Vagina (tissue), 2 donors: ENCODE measurements at regions not wholly inside any gene's neighbourhood (a gene's known extent, or its start where the extent isn't known, plus 50 kb on each side); places are given as distances from the start of the nearest gene placed in this dataset.

Experiments
- DNase-seq, 2 donors: peaks; one replicate each; pipeline ENCODE4 v3.0.0-alpha.2; 2017; ENCODE audit errors: extremely low spot score in 2 of 2
- H3K27ac ChIP-seq: fragments of 200-600 bp; sonication (generic); one replicate; pipeline ENCODE4 v1.5.1; 2019
- H3K27me3 ChIP-seq: fragments of 200-600 bp; sonication (generic); one replicate; pipeline ENCODE4 v1.5.1; 2019
- H3K36me3 ChIP-seq, 2 donors: fragments of 200-600 bp; sonication (generic); one replicate each; pipeline ENCODE4 v1.5.1; 2017 to 2019
- H3K4me1 ChIP-seq: fragments of 200-600 bp; sonication (generic); one replicate; pipeline ENCODE4 v1.5.1; 2019
- H3K4me3 ChIP-seq, 2 donors: fragments of 200-600 bp; sonication (generic); 1 replicate in 1 of 2; 2 replicates in 1 of 2; pipeline ENCODE4 v1.5.1; 2016 to 2019
- H3K9me3 ChIP-seq: fragments of 200-600 bp; sonication (generic); one replicate; pipeline ENCODE4 v1.5.1; 2019
- CTCF ChIP-seq, 3 experiments: fragments of 450-650 bp in 2 of 3; fragments of 200-600 bp in 1 of 3; sonication (generic) in 1 of 3; IDR thresholded peaks; one replicate each; pipeline ENCODE4 v1.5.1; 2017 to 2019; ENCODE audit warnings: antibody characterized with exemption in 3 of 3, mild to moderate bottlenecking in 2 of 3, moderate library complexity in 2 of 3
- POLR2A ChIP-seq, 2 donors: fragments of 450-650 bp; IDR thresholded peaks; one replicate each; pipeline ENCODE4 v1.6.1; 2017; ENCODE audit warnings: antibody characterized with exemption in 2 of 2, mild to moderate bottlenecking in 2 of 2, moderate library complexity in 2 of 2
- POLR2AphosphoS5 ChIP-seq, 2 donors: sonication (generic); formaldehyde crosslinking; IDR thresholded peaks; one replicate each; pipeline ENCODE4 v1.9.0; 2017; ENCODE audit warnings: antibody characterized with exemption in 2 of 2, mild to moderate bottlenecking in 2 of 2, low read depth in 1 of 2; ENCODE audit not compliant: insufficient read depth in 1 of 2
- intact Hi-C: fragments of 100-400 bp; cut with DNase I; formaldehyde crosslinking; loops from one replicate; pipeline ENCODE4 v1.15.1; 2023

GRCh38 chr5:173710528-173710927 lies 94.1 kb upstream of the BOD1 start:
- no peak for TF ChIP-seq POLR2A (IDR thresholded peaks at IDR 0.05)
- TF ChIP-seq CTCF (IDR thresholded peaks at IDR 0.05), result no peak
- no peak for TF ChIP-seq POLR2AphosphoS5 (IDR thresholded peaks at IDR 0.05; ENCODE audit: insufficient read depth in 1 of 2, low read depth in 1 of 2)
- intact Hi-C loops, result no loop called here
- DNase-seq, result no peak

GRCh38 chr5:173711466-173711865 lies 95.0 kb upstream of the BOD1 start:
- no peak for DNase-seq

More at GRCh38 chr5:173710528-173710927, 94.1 kb upstream of the BOD1 start:
- Histone ChIP-seq H3K27me3 (no peaks in the 10 kb centered on the region), H3K9me3 (no peaks in the 10 kb centered on the region), H3K4me1 (no peaks in the 10 kb centered on the region), H3K36me3 (no peaks in the 10 kb centered on the region), H3K4me3 (no peak overlapping the region), H3K27ac (no peak overlapping the region)

GRCh38 chr5:173712609-173713175 lies 96.2 kb upstream of the BOD1 start:
- DNase-seq, result no peak
- no peaks in the 10 kb centered on the region for H3K27me3 ChIP-seq
- TF ChIP-seq CTCF (IDR thresholded peaks at IDR 0.05) (no peak), POLR2AphosphoS5 (IDR thresholded peaks at IDR 0.05; ENCODE audit: insufficient read depth in 1 of 2, low read depth in 1 of 2) (no peak), POLR2A (IDR thresholded peaks at IDR 0.05) (no peak)

More at GRCh38 chr5:173711466-173711865, 95.0 kb upstream of the BOD1 start:
- H3K9me3 ChIP-seq, result no peaks in the 10 kb centered on the region
- H3K36me3 ChIP-seq, result no peaks in the 10 kb centered on the region
- no peak overlapping the region for H3K4me3 ChIP-seq
- intact Hi-C loops, result no loop called here
- no peaks in the 10 kb centered on the region for H3K27me3 ChIP-seq
- no peaks in the 10 kb centered on the region for H3K4me1 ChIP-seq
- no peak overlapping the region for H3K27ac ChIP-seq
- TF ChIP-seq CTCF (IDR thresholded peaks at IDR 0.05) (no peak), POLR2A (IDR thresholded peaks at IDR 0.05) (no peak), POLR2AphosphoS5 (IDR thresholded peaks at IDR 0.05; ENCODE audit: insufficient read depth in 1 of 2, low read depth in 1 of 2) (no peak)

GRCh38 chr5:173714551-173715428 lies 98.3 kb upstream of the BOD1 start:
- H3K27me3 ChIP-seq, result no peaks in the 10 kb centered on the region
- DNase-seq, result no peak
- H3K36me3 ChIP-seq, result no peaks in the 10 kb centered on the region
- H3K9me3 ChIP-seq, result no peaks in the 10 kb centered on the region
- no peaks in the 10 kb centered on the region for H3K4me1 ChIP-seq
- no peak overlapping the region for H3K27ac ChIP-seq
- TF ChIP-seq POLR2A (IDR thresholded peaks at IDR 0.05) (no peak), CTCF (IDR thresholded peaks at IDR 0.05) (no peak)
- intact Hi-C loops, result no loop called here
- H3K4me3 ChIP-seq, result no peak overlapping the region

More at GRCh38 chr5:173712609-173713175, 96.2 kb upstream of the BOD1 start:
- Histone ChIP-seq H3K4me1 (no peaks in the 10 kb centered on the region), H3K36me3 (no peaks in the 10 kb centered on the region), H3K9me3 (no peaks in the 10 kb centered on the region), H3K27ac (no peak overlapping the region), H3K4me3 (no peak overlapping the region)
- intact Hi-C loops, result no loop called here

GRCh38 chr5:173715607-173716006 lies 99.2 kb upstream of the BOD1 start:
- H3K4me1 ChIP-seq, result no peaks in the 10 kb centered on the region
- no peaks in the 10 kb centered on the region for H3K27me3 ChIP-seq
- no peaks in the 10 kb centered on the region for H3K36me3 ChIP-seq
- no peak overlapping the region for H3K27ac ChIP-seq
- TF ChIP-seq POLR2A (IDR thresholded peaks at IDR 0.05) (no peak), POLR2AphosphoS5 (IDR thresholded peaks at IDR 0.05; ENCODE audit: insufficient read depth in 1 of 2, low read depth in 1 of 2) (no peak), CTCF (IDR thresholded peaks at IDR 0.05) (no peak)
- intact Hi-C loops, result no loop called here
- H3K4me3 ChIP-seq, result no peak overlapping the region
- no peak for DNase-seq
- H3K9me3 ChIP-seq, result no peaks in the 10 kb centered on the region
